ENCODE measurements at regions not wholly inside any gene's neighbourhood (a gene's known extent, or its start where the extent isn't known, plus 50 kb on each side); places are given as distances from the start of the nearest gene placed in this dataset.
"Not testable (repeated sequence)": the region's sequence is repeated elsewhere in the genome, so short reads cannot be mapped to it uniquely, and the experiment has no call there.

GRCh38 chr1:168833801-168834224, 104.8 kb upstream of the DPT start:
- no peak overlapping the region for H3K27ac ChIP-seq
- no peak for ATAC-seq

GRCh38 chr1:168834225-168834872, 105.3 kb upstream of the DPT start:
- Histone ChIP-seq H3K9me3 (no peaks in the 10 kb centered on the region), H3K36me3 (no peaks in the 10 kb centered on the region), H3K27me3 (no peaks in the 10 kb centered on the region), H3K4me3 (no peak overlapping the region), H3K4me1 (peaks cover 11% of the 10 kb centered on the region), H3K27ac (no peak overlapping the region)
- DNase-seq = no peak
- intact Hi-C loops (cut with DNase I) = no loop called here
- ATAC-seq = peak; percentile 62
- no peak for TF ChIP-seq CTCF (IDR thresholded peaks at IDR 0.05)

More at GRCh38 chr1:168833801-168834224, 104.8 kb upstream of the DPT start:
- Histone ChIP-seq H3K4me3 (no peak overlapping the region), H3K36me3 (no peaks in the 10 kb centered on the region), H3K27me3 (no peaks in the 10 kb centered on the region), H3K9me3 (no peaks in the 10 kb centered on the region), H3K4me1 (peaks cover 11% of the 10 kb centered on the region)
- TF ChIP-seq CTCF (IDR thresholded peaks at IDR 0.05) = no peak
- intact Hi-C loops (cut with DNase I) = no loop called here
- no peak for DNase-seq

GRCh38 chr1:168835176-168835575, 106.2 kb upstream of the DPT start:
- Histone ChIP-seq H3K4me1 (peaks cover 11% of the 10 kb centered on the region), H3K27ac (no peak overlapping the region), H3K9me3 (no peaks in the 10 kb centered on the region), H3K4me3 (no peak overlapping the region), H3K36me3 (no peaks in the 10 kb centered on the region), H3K27me3 (no peaks in the 10 kb centered on the region)
- ATAC-seq = peak; percentile 80
- DNase-seq = no peak
- intact Hi-C loops (cut with DNase I) = no loop called here
- TF ChIP-seq CTCF (IDR thresholded peaks at IDR 0.05) = no peak

GRCh38 chr1:168835791-168836190, 106.8 kb upstream of the DPT start:
- H3K27ac ChIP-seq = no peak overlapping the region
- no peak for TF ChIP-seq CTCF (IDR thresholded peaks at IDR 0.05)
- no peaks in the 10 kb centered on the region for H3K36me3 ChIP-seq
- intact Hi-C loops (cut with DNase I) = no loop called here
- H3K9me3 ChIP-seq = no peaks in the 10 kb centered on the region
- H3K27me3 ChIP-seq = no peaks in the 10 kb centered on the region
- H3K4me1 ChIP-seq = peaks cover 11% of the 10 kb centered on the region
- H3K4me3 ChIP-seq = no peak overlapping the region
- DNase-seq (no peak), ATAC-seq (no peak)

- Histone ChIP-seq H3K4me1 (peaks cover 11% of the 10 kb centered on the region), H3K9me3 (no peaks in the 10 kb centered on the region), H3K27ac (no peak overlapping the region), H3K36me3 (no peaks in the 10 kb centered on the region), H3K27me3 (no peaks in the 10 kb centered on the region), H3K4me3 (no peak overlapping the region)
- ATAC-seq (no peak), DNase-seq (no peak)
- TF ChIP-seq CTCF (IDR thresholded peaks at IDR 0.05) = no peak
- intact Hi-C loops (cut with DNase I) = no loop called here
Observed at GRCh38 chr1:168836469-168836868, 107.5 kb upstream of the DPT start.

GRCh38 chr1:168837230-168837629, 108.2 kb upstream of the DPT start:
- ATAC-seq; H3K27me3 ChIP-seq; DNase-seq; H3K4me3 ChIP-seq; intact Hi-C loops (cut with DNase I); H3K27ac ChIP-seq; H3K9me3 ChIP-seq; H3K36me3 ChIP-seq: not testable (repeated sequence)
- H3K4me1 ChIP-seq = peaks cover 11% of the 10 kb centered on the region
